Right lobe of liver (tissue), 6 donors: ENCODE measurements at regions not wholly inside any gene's neighbourhood (a gene's known extent, or its start where the extent isn't known, plus 50 kb on each side); places are given as distances from the start of the nearest gene placed in this dataset.

Experiments
- ATAC-seq, 4 donors: fragments of 200-7000 bp; cut with Tn5 transposase; one replicate each; pipeline ENCODE4 v1.9.1; 2020; ENCODE audit warnings: mild to moderate bottlenecking in 4 of 4, moderate library complexity in 4 of 4
- DNase-seq, 3 donors: peaks; one replicate each; pipeline ENCODE4 v3.0.0-alpha.2; 2020
- H3K27ac ChIP-seq, 3 donors: fragments of 200-600 bp; one replicate each; pipeline ENCODE4 v1.8.0; 2022
- H3K27me3 ChIP-seq, 2 donors: fragments of 200-600 bp; one replicate each; pipeline ENCODE4 v1.8.0; 2022
- H3K36me3 ChIP-seq, 4 donors: fragments of 200-600 bp; sonication (generic) in 1 of 4; one replicate each; pipeline versions ENCODE4 v1.5.1 to v1.8.0; 2017 to 2022; ENCODE audit warnings: control low read depth in 1 of 4
- H3K4me1 ChIP-seq, 4 donors: fragments of 200-600 bp; sonication (generic) in 1 of 4; one replicate each; pipeline versions ENCODE4 v1.5.1 to v1.8.0; 2017 to 2022; ENCODE audit warnings: control low read depth in 1 of 4
- H3K4me3 ChIP-seq, 3 donors: fragments of 200-600 bp; one replicate each; pipeline ENCODE4 v1.8.0; 2022
- H3K9me3 ChIP-seq, 4 donors: fragments of 200-600 bp; sonication (generic) in 1 of 4; one replicate each; pipeline versions ENCODE4 v1.5.1 to v1.8.0; 2017 to 2022; ENCODE audit warnings: control low read depth in 1 of 4
- CTCF ChIP-seq, 4 donors: fragments of 200-600 bp in 3 of 4; fragments of 450-650 bp in 1 of 4; IDR thresholded peaks; one replicate each; pipeline versions ENCODE4 v1.5.1 to v1.8.0; 2016 to 2022; ENCODE audit warnings: antibody characterized with exemption in 4 of 4, mild to moderate bottlenecking in 2 of 4
- POLR2A ChIP-seq: fragments of 450-650 bp; IDR thresholded peaks from one replicate; pipeline ENCODE4 v1.6.1; 2017; ENCODE audit warnings: antibody characterized with exemption, mild to moderate bottlenecking
- WGBS: methylation state at CpG from one replicate; pipeline ENCODE4 v1.1.6; 2018; ENCODE audit warnings: low coverage, low lambda C conversion rate; ENCODE audit not compliant: insufficient coverage; ENCODE audit errors: missing lambda C conversion rate; 5-methylcytosine and 5-hydroxymethylcytosine counted together
- intact Hi-C, 2 donors: fragments of 100-400 bp; cut with DNase I; formaldehyde crosslinking; loops; one replicate each; pipeline versions ENCODE4 v1.11.2 to v1.14.1; 2022
- donor health status: DM: no; HTN: yes; CAD: no.
- donor health status: DM: no; HTN: no; CAD: no.
- donor health status: DM: no; HTN: no; CAD: no.
- donor health status: DM: no; HTN: yes; CAD: no.
- donor health status: DM: no; HTN: yes; CAD: no.

- no peak overlapping the region for H3K4me3 ChIP-seq
- TF ChIP-seq CTCF (IDR thresholded peaks at IDR 0.05) = no peak
- TF ChIP-seq POLR2A = no peak
- no peak overlapping the region for H3K27ac ChIP-seq
- ATAC-seq = no peak
- intact Hi-C loops = no loop called here
- no peaks in the 10 kb centered on the region for H3K4me1 ChIP-seq
- H3K9me3 ChIP-seq = no peaks in the 10 kb centered on the region
- DNase-seq = no peak
- no peaks in the 10 kb centered on the region for H3K36me3 ChIP-seq
- no peaks in the 10 kb centered on the region for H3K27me3 ChIP-seq
- 23% methylated on average over 3 of the region's 3 CpGs for WGBS
These were observed 431.1 kb downstream of the TMX3 start for GRCh38 chr18:68283834-68284233.

- intact Hi-C loops = no loop called here
- 41% methylated on average over 2 of the region's 2 CpGs for WGBS
- no peak for DNase-seq
These were observed 432.7 kb downstream of the TMX3 start for GRCh38 chr18:68282232-68282631.

GRCh38 chr18:68275616-68276015 is 439.3 kb downstream of the TMX3 start:
- DNase-seq = no peak
- Histone ChIP-seq H3K4me1 (no peaks in the 10 kb centered on the region), H3K27me3 (no peaks in the 10 kb centered on the region), H3K27ac (no peak overlapping the region), H3K4me3 (no peak overlapping the region), H3K9me3 (no peaks in the 10 kb centered on the region), H3K36me3 (no peaks in the 10 kb centered on the region)
- intact Hi-C loops = no loop called here
- ATAC-seq = no peak
- TF ChIP-seq POLR2A (no peak), CTCF (IDR thresholded peaks at IDR 0.05) (no peak)
- WGBS = no CpG with 5 or more reads among the region's 1 CpG

More at GRCh38 chr18:68282232-68282631, 432.7 kb downstream of the TMX3 start:
- no peaks in the 10 kb centered on the region for H3K9me3 ChIP-seq
- H3K4me1 ChIP-seq = no peaks in the 10 kb centered on the region
- no peak overlapping the region for H3K4me3 ChIP-seq
- no peaks in the 10 kb centered on the region for H3K27me3 ChIP-seq
- no peak for ATAC-seq
- TF ChIP-seq CTCF (IDR thresholded peaks at IDR 0.05) = no peak
- no peak for TF ChIP-seq POLR2A
- H3K27ac ChIP-seq = no peak overlapping the region
- H3K36me3 ChIP-seq = no peaks in the 10 kb centered on the region

GRCh38 chr18:68270017-68270416 is 444.9 kb downstream of the TMX3 start:
- intact Hi-C loops = no loop called here
- Histone ChIP-seq H3K27me3 (no peaks in the 10 kb centered on the region), H3K9me3 (no peaks in the 10 kb centered on the region), H3K4me1 (no peaks in the 10 kb centered on the region), H3K4me3 (no peak overlapping the region), H3K27ac (no peak overlapping the region), H3K36me3 (no peaks in the 10 kb centered on the region)
- TF ChIP-seq CTCF (IDR thresholded peaks at IDR 0.05) (no peak), POLR2A (no peak)
- ATAC-seq (no peak), DNase-seq (no peak)
- WGBS = 59% methylated on average over 3 of the region's 3 CpGs

GRCh38 chr18:68267583-68267982 is 447.3 kb downstream of the TMX3 start:
- no peak overlapping the region for H3K27ac ChIP-seq
- no peaks in the 10 kb centered on the region for H3K9me3 ChIP-seq
- no peak for TF ChIP-seq POLR2A
- no peak for TF ChIP-seq CTCF (IDR thresholded peaks at IDR 0.05)
- no peaks in the 10 kb centered on the region for H3K27me3 ChIP-seq
- DNase-seq (no peak), ATAC-seq (no peak)
- H3K4me3 ChIP-seq = no peak overlapping the region
- intact Hi-C loops = no loop called here
- no peaks in the 10 kb centered on the region for H3K4me1 ChIP-seq
- no peaks in the 10 kb centered on the region for H3K36me3 ChIP-seq
